GM12864 (cell line): ENCODE measurements at regions not wholly inside any gene's neighbourhood (a gene's known extent, or its start where the extent isn't known, plus 50 kb on each side); places are given as distances from the start of the nearest gene placed in this dataset.

ENCODE experiments used
- DNase-seq: peaks from one replicate; pipeline ENCODE4 v3.0.0-alpha.2; 2011; ENCODE audit warnings: low read depth
- H3K4me3 ChIP-seq: 2 replicates; pipeline ENCODE4 v1.5.1; 2011; ENCODE audit warnings: mild to moderate bottlenecking, low read depth, low read length, control low read depth
- TF ChIP-seq, protein P1 (sequence below): IDR thresholded peaks from 2 replicates; pipeline ENCODE4 v1.5.1; 2011; ENCODE audit warnings: low read depth, mild to moderate bottlenecking, moderate library complexity, low read length, control low read depth, inconsistent platforms; ENCODE audit errors: missing control alignments

DNA sequence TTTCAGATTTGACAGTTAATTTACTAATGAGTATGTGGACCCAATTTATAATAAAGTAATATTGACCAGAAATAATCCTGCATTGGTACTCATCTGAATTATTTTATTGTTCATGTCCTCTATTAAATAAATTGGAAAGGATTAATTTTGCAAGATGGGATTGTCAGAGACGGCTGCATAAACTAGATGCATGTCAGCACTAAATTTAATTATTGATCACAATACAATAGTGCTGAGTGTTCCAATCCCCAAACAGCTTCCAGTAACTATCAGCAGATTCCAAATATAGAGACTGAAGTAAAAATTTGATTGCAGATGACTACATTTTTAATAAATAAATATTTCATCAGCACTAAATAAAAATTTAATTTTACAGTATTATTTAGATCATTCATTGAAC, 387.2 kb downstream of the GRB14 start:
- DNase-seq, result no peak
- no peak overlapping the region for H3K4me3 ChIP-seq
- TF ChIP-seq, protein P1, sequence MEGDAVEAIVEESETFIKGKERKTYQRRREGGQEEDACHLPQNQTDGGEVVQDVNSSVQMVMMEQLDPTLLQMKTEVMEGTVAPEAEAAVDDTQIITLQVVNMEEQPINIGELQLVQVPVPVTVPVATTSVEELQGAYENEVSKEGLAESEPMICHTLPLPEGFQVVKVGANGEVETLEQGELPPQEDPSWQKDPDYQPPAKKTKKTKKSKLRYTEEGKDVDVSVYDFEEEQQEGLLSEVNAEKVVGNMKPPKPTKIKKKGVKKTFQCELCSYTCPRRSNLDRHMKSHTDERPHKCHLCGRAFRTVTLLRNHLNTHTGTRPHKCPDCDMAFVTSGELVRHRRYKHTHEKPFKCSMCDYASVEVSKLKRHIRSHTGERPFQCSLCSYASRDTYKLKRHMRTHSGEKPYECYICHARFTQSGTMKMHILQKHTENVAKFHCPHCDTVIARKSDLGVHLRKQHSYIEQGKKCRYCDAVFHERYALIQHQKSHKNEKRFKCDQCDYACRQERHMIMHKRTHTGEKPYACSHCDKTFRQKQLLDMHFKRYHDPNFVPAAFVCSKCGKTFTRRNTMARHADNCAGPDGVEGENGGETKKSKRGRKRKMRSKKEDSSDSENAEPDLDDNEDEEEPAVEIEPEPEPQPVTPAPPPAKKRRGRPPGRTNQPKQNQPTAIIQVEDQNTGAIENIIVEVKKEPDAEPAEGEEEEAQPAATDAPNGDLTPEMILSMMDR, result no peak

DNA sequence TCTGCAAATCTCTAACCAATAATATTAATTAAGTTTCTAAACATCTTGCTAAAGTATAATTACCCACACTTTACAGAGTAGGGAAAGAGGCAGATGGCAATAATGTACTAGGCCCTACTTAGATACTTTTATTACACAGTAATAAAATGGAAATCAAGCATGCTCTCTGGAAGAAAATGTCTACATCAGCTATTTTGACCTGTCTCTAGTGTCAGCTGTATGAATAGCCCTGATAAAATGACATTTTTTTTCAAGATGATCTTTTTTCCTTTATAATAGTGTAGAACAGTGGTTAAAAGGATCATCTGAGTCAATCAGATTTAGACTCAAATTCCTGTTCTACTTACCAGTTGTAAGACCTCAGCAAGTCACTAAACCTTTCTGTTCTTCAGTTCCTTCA, 397.3 kb downstream of the GRB14 start:
- no peak for DNase-seq
- no peak overlapping the region for H3K4me3 ChIP-seq
- TF ChIP-seq, protein P1, result no peak

DNA sequence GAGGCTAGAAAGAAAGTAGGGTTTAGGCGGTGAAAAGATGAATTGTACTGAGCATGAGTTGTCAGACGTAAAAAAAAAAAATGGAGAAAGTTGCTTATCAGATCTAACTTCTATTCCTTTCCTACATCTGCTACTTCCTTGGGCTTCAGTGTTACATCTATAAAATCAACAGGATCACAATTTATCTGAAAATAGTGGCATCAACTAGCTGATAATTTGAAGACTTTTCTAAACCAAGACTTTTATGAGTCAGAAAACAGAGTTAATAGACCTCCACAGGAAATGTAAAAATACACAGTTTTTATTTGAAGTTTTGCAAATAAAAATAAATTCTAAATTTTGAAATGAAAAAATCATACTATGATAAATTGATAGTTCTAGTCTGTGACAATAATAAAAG, 399.8 kb downstream of the GRB14 start:
- TF ChIP-seq, protein P1, result no peak
- no peak overlapping the region for H3K4me3 ChIP-seq
- DNase-seq, result no peak

DNA sequence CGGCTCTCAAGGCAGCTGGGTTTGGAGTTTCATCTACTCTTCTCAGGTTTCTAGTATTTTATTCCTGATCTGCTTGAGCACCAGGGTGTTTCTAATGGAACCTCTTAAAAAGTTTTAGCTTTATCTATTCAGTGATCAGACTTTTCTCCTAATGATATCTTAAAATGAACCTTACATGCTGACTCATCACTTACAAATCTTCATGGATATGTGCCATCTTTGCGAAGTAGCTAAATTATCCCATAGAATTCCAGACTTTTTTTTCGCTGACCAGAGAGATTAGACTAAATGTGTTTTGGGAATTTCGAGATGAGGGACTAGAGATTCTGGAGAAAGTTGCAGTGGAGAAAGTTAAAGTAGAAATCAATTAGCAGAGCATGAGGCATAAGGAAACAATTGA, 401.0 kb downstream of the GRB14 start:
- DNase-seq, result no peak
- H3K4me3 ChIP-seq, result no peak overlapping the region
- TF ChIP-seq, protein P1, result no peak

DNA sequence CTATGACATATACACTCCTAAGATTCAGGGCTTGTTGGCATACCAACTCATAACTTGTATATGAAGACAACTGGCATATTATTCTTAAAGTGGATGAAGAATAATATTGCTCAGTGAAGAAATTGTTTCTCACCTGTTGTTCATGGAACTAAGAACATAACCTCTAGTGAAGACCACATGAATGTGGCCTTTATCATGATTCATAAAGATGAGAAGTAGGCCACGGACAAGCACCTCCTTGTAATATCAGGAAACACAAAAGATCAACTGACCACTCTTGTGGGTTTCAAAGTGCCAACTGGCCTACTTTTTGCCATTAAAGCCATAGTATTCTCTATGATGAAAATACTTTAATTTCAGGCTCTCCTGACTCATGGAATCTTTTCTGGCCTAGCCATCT, 407.4 kb downstream of the GRB14 start:
- TF ChIP-seq, protein P1, result no peak
- DNase-seq, result no peak
- no peak overlapping the region for H3K4me3 ChIP-seq

DNA sequence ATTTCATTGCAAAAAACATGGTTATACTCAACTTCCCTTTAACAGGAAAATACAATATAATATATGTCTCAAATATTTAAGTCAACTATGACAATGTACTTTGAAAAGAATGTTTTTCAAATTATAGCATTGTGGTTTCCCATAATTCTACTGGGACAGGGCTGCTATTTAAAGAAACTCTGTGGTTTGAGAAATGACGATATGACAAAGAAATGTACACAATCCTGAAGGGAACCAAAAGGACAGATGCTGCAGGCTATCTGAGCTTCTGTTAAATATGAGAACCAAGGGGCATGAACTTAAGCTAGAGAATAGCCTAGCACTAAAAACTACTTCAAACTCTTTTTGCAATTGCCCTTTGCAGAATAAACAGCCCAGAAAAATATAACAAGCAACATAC, 415.9 kb downstream of the GRB14 start:
- TF ChIP-seq, protein P1, result no peak
- no peak for DNase-seq
- H3K4me3 ChIP-seq, result no peak overlapping the region

DNA sequence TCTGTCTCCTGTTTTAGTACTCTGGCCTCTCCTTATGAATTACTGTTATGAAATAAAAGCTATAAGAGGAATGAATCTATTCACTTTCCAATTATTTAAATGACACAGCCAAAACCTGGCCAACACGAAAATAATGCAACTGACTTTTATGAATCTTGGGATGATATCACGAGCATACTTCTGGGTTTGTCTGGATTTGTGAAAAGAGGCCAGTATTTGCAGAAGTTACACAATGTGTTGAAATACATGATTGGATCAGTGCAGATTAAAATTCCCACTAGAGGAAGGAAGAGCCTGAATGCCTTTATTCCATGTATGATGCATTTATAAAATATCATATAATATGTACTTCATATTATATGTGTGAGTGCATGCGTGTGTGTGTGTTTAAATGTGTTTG, 418.2 kb downstream of the GRB14 start:
- H3K4me3 ChIP-seq, result no peak overlapping the region
- TF ChIP-seq, protein P1, result no peak
- no peak for DNase-seq
